HG03457 (cell line): ENCODE measurements at regions not wholly inside any gene's neighbourhood (a gene's known extent, or its start where the extent isn't known, plus 50 kb on each side); places are given as distances from the start of the nearest gene placed in this dataset.
"Not testable (repeated sequence)": the region's sequence is repeated elsewhere in the genome, so short reads cannot be mapped to it uniquely, and the experiment has no call there.

Experiments used
- ATAC-seq: cut with Tn5 transposase; IDR thresholded peaks from one replicate; pipeline ENCODE4 v1.9.1; 2021; ENCODE audit warnings: moderate number of reproducible peaks; ENCODE audit not compliant: unreplicated experiment

DNA sequence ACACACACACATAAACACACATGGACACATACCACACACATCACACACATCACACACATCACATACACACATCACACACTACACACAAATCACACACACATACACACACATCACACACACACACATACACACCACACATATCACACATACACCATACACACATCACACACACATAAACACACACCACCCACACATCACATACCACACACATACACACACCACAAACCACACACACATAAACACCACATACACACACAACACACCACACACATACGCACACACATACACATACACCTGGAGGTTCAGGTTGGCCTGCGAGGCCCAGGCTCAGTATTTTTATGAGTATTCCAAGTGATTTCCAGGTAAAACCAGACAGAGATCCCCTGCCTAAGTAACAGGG, 279.5 kb downstream of the FOXL1 start:
- ATAC-seq: no peak

DNA sequence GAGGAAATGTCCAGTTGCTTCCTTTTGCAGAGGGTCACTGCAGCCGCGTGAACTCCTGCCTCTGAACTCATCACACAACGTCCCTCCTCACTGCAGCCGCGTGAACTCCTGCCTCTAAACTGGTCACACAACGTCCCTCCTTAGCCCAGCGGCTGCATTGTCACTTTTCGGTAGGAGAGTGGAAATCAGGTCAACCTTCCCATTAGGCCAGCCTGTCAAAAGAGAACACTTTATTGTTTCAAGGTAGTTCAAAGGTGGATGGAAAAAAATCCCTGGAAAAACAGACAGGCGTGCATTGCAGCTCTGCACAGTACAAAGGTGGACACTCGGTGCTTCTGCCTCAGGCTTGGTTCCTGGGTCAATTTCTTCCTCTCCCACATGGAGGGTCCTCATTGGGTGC, 280.2 kb downstream of the FOXL1 start:
- no peak for ATAC-seq

DNA sequence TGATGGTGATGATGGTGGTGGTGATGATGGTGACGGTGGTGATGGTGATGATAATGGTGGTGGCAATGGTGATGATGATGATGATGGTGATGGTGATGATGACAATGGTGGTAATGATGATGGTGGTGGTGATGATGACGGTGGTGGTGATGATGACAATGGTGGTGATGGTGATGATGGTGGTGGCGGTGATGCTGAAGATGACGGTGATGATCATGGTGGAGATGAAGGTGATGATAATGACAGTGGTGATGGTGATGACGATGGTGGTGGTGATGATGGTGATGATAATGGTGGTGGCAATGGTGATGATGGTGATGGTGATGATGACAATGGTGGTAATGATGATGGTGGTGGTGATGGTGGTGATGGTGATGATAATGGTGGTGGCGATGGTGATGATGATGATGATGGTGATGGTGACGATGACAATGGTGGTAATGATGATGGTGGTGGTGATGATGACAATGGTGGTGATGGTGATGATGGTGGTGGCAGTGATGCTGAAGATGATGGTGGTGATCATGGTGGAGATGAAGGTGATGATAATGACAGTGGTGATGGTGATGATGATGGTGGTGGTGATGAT, 283.0 kb downstream of the FOXL1 start:
- ATAC-seq: not testable (repeated sequence)

- ATAC-seq: no peak
These were observed 284.4 kb downstream of the FOXL1 start for GRCh38 chr16:86862595-86863280.

DNA sequence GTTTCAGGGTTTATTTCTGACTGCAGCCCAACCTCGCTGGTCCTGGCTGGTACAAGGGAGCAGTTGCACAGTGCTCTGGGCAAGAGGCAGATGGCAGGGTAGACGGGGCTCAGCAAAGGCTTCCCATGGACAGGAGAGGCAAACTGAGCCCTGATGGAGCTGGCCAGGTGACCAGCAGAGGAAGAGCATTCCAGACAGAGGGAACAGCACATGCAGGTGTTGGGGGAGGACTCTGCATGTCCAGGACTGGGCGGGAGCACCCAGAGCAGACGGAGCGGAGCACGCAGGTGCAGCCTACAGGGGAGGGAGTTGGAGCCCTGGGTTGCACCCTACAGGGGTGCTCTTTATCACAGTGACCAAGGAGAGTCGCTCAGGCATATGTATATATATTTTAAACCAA, 285.3 kb downstream of the FOXL1 start:
- ATAC-seq: no peak

DNA sequence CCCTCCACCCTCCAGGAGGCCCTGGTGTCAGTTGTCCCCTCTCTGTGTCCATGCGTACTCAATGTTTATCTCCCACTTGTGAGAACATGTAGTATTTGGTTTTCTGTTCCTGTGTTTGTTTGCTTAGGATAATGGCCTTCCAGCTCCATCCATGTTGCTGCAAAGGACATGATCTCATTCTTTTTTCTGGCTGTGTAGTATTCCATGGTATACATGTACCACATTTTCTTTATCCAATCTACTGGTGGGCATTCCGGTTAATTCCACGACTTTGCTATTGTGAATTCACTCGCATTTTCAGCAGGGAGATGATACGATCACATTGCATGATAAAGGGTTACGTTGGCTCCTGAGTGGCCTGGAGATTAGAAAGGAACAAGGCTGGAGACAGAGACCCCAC, 286.2 kb downstream of the FOXL1 start:
- ATAC-seq: no peak

DNA sequence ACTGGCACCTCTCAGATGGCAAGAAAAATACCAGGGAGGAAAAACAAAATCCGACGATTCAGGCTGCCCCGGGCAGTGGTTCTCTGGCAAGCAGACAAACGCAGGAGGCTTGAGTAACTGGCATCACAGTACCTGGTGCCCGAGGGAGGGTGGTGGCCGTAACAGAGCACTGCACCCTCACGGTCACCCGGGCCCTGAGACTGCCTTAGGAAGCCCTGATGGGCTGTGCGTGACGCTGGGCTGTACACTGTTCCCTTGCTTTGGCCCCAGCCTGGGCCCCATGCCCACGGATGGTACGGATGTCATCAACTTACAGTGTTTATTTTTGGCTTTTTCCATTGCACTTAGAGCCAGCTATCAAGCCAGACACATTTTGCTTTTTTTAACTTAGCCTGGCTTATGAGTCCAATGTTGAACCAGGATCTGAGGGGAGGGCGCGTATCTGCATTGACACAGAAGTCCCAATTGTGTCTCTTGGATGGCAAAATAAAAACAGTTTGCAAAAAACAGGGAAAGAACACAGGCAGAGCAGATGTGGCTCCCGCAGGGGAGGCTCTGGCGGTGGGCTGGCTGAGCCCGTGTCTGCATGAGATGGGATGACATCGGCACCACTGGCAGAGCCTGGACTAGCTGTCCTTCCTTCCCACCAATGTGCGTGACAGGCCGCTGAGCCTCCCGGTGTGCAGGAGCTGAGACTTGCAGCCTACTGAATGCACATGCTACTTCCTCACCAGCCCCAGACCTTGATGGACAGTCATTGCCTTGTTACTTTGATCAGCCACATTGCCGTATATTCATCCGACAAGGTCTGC, 287.7 kb downstream of the FOXL1 start:
- ATAC-seq: no peak

DNA sequence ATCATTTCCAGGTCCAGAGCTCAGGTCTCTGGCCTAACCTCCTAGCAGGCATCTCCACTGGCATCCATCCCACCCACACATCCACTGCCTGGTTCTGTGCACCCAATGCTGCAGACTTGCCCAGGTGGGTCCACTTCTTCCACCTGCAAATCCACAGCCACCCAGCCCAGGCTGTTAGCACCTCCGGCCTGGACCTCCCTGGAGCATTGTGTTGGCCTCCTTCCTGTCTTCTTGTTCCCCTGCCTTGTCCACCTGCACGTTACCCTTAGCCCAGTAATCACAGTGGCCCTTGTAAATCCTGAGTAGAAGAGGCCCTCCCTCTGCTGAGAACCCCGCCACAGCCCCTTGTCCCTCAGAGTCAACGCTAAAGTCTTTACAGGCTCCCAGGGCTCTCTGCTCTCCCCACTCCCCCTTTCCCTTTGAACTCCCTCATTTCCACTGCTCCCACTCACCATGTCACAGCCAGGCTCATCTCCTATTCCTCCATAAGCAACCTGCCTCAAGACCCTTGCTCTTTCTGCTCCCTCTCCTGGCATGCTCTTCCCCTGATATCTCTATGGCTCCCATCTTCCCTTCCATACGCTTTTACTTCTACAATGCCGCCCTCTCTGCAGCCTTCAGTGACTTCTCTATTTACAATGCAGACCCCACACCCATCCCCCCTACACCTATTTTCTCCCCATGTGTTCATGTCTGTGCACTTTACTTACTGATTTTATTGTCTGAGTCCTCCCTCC, 288.8 kb downstream of the FOXL1 start:
- ATAC-seq: no peak

- no peak for ATAC-seq
These were observed 289.7 kb downstream of the FOXL1 start for GRCh38 chr16:86868070-86868469.

DNA sequence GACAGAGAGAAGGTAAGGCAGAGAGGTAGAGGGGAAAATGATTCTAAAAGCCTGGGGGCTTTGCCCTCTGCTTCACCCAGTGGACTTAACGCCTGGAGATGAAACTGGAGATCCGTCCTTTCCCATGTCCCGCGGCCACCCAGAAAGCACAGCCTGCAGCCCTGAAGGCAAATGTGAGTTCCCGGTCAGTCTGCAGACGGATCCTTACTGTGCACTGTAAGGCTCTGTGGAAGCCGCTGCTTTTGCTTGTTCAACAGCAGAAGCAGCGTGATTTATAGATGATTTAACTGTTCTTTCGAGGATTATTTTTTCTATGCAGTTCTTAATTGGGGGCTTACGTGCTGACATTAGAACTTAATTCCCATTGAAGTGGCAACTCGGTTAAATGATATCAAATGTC, 290.4 kb downstream of the FOXL1 start:
- no peak for ATAC-seq

- no peak for ATAC-seq
These were observed 291.1 kb downstream of the FOXL1 start for GRCh38 chr16:86869288-86870022.

GRCh38 chr16:86870380-86870779, 292.0 kb downstream of the FOXL1 start:
- no peak for ATAC-seq

DNA sequence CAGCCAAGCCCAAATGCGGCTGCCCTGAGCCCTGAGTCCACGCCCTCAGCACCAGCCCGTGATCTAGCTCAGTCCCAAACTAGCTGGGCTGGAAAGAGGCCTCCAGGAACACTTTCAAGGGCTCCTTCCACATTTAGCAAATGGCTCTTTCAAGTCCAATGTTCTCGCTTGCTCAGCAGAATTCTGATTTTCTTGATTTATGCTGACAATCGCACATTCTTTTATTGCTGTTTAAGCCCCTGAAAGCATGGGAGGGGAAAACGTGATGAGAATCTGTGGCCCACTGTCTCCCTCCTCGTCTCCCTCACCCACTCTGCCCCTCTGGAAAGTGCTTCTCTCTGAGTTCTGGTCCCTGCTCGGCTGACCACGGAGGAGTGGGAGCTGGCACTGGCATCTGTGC, 293.8 kb downstream of the FOXL1 start:
- ATAC-seq: no peak

- ATAC-seq: no peak
These were observed 294.5 kb downstream of the FOXL1 start for GRCh38 chr16:86872833-86873232.

GRCh38 chr16:86874141-86874540, 295.8 kb downstream of the FOXL1 start:
- ATAC-seq: no peak

DNA sequence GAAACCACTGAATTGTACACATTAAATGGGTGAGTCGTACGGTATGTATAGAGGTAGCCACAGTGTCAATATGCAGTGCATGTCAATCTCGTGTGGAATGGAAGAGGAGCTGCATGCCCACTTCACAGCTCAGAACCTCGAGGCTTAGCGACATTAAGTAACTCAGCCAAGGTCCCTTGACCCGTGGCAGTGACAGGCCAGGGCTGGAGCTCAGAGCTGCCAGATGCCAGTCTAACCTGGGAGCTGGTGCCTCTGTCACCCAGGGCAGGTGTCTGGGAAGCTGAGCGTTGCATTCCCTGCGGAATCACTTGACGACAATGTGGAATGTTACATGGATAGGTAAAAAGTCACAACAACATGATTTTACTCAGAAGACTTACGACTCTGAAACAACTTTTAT, 298.1 kb downstream of the FOXL1 start:
- ATAC-seq: no peak

DNA sequence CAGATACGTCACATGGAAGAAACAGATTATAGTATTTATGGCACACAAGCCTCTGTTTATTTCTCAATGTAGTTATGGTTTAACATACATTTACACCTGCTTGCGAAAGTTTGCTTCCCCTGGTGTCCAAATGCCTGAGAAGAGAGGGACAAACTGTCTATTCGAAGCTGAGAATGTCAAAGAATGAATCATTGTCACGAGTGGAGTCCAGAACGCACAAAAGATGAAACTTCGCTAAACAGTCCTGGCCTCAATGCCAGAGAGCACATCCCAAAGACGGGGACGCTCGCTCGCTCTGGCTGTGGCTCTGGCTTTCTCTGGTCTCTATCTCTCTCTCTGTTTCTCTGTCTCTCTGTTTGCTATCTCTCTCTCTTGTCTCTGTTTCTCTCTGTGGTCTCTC, 298.8 kb downstream of the FOXL1 start:
- no peak for ATAC-seq

DNA sequence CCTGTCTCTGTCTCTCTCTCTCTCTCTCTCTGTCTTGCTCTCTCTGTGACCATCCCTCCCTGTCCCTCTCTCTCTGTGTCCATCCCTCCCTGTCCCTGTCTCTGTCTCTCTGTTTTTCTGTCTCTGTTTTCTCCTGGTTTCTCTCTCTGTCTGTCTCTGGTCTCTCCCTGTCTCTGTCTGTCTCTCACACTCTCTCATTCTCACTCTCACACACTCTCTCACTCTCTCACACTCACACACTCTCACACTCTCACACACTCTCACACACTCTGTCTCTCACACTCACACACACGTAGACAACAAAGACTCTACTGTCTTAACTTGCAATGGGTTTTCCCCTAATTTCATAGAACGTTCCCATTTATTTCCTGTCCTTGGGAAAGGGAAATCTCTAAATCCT, 299.5 kb downstream of the FOXL1 start:
- ATAC-seq: no peak

- no peak for ATAC-seq
These were observed 300.1 kb downstream of the FOXL1 start for GRCh38 chr16:86878236-86879080.

GRCh38 chr16:86879268-86879667, 300.9 kb downstream of the FOXL1 start:
- no peak for ATAC-seq
